ENCODE measurements at regions not wholly inside any gene's neighbourhood (a gene's known extent, or its start where the extent isn't known, plus 50 kb on each side); places are given as distances from the start of the nearest gene placed in this dataset.

DNA sequence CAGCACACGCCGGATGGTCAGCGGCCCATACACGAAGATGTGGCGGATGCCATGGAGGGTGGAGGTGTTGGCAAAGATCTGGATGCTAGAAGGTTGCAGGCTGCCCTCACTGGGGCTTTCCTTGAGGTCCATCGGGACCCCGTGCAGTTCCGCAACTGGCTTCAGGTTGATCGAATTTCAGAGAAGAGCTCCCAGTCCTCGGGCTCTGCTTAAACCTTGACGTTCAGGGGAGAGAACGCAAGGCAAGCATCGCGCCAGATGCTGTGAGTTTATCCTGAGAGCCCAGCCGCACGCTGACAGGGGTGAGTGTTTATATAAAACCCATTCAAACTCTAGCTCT is 98.7 kb upstream of the CCL2 start:
- no peak for DNase-seq

DNA sequence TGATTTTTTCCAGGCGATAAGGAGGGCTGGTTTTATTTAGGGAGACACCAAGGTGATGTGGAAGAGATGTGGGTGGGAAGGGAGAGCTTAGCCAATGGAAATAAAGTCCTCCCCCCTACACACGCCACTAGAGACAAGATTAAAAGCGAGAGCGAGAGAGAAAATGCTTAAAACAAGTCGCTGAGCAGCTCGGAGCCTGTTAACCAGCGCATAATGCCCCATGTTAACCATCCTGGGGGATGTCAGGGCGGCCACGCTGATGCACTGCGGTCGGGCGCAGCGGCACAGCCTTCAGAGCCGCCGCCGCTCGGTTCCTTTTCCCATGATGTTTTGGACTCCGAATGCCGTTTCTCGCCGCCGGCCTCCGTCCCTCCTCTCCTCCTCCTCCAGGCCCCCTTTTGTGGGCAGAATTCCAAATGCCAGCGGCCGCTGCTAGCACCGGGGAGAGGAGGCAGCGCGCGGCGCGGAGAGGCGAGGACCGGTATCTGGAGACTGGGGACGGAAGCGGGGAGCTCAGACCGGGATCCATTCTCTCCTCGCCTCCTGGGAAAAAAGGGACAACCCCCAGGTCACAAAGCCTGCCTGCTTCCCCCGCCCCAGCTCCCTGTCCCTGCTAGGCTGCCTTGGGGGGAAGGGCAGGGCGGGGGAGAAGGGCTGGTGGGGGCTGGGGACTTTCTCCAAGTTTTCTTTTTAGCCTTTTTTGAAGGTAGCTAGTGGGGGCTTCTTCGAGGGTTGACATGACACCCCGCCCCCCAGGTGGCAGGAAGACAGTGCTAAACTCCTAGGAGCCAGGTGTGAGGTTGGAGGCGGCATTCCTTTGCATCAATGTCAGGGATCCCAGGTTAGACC is 98.1 kb upstream of the CCL2 start:
- no peak for DNase-seq

DNA sequence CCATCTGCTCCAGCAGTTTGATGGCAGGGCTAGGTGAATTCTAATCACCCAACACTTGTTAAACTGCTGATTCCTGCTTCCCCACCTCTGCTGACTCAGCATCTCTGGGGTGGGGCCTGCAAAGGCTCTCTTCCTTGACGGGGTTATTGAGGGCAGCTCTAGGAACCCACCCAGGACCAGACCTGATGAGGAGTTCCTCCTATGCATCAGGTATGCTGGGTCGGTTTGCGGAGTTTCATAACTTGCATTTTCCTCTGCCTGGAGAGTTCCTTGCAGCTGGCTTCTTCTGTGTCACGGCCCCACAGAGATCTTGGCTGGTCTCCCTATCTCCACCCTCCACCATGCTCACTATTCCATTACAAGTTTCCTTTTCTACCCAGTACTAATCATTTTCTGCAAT is 93.4 kb upstream of the CCL2 start:
- DNase-seq: no peak

DNA sequence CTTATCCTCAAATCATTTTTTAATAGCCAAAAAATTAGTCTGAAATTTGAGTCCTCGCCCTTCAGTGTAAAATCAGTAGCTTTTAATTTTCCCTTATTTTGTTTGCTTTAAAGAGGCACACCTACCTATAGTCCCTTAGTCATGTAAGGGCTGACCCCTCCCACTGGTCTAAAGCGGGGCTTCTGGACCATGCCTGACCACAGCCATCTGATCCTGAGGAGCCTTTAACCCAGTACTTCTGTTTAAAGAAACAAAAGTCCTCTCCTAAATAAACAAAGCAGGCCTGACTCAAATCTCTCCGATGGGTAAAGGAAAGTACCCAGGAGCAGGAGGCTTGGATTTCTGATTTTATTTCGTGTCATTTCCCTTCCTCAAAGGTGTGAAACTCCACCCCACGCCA is 92.0 kb upstream of the CCL2 start:
- DNase-seq: no peak

DNA sequence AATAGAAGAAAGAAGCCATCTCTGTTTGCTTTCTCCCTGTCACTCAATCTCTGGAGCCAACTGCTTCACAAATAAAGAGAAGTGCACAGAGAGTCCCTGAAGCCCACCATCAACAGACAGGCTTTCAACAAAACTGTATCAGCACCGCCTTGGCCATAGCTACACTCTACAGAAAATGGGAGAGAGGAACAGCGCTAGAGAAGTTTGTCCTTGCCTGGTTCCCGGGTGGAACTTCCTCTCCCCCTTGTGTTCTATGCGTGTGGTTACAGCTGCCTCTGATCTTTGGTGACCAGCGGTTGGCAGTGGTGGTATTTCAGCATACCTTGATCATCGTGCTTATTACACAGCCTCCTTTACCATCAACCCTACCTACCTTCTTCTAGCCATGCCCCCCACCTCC is 91.4 kb upstream of the CCL2 start:
- DNase-seq: no peak

DNA sequence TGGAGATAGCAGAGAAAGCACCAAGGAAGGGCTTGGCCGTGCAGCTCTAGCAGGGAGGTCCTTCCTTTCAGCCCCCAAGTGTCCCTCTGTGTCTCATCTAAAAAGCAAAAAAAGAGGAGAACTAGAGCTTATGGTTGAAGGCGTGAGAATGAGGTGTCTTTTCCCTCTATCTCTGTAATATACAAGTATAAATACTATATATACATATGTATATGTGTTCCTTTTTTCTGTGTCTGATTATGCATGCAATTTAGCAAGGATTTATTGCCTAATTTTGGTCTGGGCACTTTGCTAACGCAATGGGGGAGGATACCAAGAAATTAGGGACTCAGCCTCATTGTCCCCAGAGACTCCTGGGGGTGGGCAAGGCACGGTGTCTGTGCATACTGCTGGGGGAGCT is 90.2 kb upstream of the CCL2 start:
- no peak for DNase-seq

DNA sequence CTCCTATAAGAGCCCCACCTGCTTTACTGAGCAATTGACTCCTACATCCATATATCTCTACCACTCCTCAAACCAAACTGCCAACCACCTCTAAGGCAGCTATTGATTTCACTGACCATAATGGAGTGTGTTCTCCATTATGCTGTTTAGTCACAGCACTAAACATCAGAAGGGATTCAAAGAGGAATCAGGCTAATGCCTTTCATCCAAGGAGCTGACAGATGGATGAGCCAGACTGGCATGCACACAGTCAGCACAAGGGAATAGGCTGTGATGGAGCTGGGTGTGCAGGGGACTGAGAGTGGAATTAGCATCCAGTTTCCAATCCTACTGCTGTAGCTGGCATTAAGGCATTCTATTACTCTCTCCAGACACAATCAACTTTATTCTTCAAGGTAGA is 88.7 kb upstream of the CCL2 start:
- DNase-seq: no peak

DNA sequence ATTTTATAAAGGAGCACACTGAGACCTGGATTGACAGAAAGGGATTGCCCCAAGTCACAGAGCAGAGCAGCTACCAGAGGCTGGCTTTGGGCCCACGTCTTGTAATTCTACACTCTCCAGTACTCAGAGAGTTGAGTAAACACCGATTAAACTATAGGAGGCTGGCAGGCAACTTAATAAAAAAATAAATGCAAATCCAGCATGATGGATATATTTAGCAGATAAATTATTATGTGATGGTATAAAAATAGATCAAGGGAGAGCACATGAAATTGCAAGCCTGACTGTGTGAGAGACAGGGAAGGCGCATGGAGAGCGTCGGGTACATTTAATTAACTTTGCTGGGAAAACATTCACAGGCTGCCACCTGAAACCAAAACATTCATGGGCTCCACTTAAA is 87.7 kb upstream of the CCL2 start:
- no peak for DNase-seq

DNA sequence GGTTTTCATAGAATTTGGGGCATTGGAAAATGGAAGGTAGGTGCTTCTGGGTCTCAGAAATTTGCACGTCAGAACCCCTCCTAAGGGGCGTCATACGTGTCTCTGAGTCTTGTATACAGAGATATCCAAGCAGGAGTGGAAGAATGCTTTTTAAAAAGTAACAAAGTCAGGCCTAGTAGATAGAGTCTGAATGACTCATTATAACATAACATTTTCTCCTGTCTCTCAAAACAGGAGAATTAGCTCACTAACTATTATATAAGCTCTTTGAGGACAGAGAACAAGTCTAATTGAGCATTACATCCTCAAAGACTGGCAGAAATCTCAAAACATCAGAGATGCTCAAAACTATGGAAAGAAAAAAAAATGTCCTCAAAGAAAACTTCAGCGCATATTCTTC is 86.1 kb upstream of the CCL2 start:
- DNase-seq: no peak

DNA sequence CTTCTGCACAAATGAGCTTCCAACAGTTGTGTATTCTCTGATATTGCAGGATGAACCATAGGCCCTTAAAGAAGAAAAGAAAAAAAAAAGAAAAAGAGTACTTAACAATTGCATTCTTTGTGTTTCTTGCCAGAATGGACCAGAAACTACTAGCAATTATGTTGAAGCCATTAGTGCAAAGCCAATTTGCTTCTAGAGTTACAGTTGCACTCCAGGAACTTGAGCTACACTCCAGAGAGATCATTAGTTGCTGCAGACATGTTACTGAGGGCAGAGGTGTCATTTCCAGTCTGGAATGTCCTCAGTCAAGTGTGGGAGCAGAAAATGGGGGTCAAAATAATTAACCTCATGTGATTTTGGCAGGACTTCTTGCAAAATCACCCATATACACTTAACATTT is 85.6 kb upstream of the CCL2 start:
- no peak for DNase-seq

DNA sequence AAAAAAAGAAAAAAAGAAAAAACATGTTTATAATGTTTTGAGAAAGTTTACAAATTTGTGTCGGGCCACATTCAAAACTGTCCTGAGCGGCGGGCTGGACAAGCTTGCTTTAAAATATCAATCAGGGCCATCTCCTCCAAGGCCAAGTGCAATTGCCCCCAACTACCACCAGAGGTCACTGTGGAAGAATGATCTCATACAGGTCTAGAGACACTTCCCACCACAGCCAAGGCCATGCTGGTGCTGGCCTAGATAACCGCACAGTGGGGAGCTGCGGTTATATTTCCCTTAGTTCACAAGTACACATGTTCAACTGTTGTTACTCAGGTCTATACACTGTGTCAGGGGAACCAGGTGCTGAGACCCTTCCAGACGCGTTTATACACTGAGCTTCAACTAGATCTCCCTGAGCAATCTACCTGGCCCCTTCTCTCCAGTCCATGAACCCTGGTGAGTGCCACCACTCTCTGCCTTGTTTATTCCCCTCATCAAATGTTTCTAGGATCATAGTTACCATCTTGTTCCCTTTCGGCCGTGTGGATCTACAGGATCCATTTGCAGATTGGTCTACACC is 83.8 kb upstream of the CCL2 start:
- DNase-seq: peak; percentile 42

DNA sequence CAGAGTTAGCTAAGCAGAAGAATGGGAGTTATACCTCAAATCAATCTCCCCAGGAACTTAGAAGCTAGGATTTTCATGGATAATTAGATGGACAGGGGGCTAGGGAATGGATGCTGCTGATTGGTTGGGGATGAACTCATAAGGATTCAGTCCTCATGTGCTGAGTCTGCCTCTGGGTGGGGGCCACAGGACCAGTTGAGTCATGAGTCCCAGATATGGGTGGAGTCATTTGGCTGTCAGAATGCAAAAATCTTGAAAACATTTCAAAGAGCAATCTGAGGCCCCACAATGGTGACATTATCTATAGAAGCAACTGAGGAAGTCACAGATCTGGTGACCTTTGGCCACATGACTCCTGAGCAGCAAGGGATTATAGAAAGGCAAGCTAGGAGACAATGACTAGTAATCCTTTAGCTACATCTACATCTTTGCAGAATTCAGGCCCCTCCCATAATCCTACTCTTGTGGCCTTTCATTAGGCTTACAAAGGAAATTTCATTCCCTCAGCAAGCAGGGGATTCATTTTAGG is 82.6 kb upstream of the CCL2 start:
- no peak for DNase-seq

DNA sequence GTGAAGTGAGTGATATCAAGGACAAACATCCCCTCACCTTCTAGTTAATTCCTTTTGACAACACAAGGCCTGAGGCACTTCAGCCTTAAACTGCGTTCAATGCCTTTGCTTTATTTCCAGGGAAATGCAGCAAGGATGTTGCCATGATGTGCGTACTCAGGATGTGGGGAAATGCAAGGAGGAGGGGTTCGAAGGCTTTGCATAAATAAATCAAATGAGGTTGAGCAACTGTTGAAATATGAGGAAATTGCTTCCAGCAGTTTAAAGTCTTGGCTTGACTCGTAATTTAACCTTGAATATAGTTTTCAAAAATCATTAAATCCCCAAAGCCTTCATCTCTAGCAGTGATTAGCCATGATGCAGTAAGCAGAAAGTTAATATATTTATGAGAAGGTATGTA is 81.8 kb upstream of the CCL2 start:
- no peak for DNase-seq

DNA sequence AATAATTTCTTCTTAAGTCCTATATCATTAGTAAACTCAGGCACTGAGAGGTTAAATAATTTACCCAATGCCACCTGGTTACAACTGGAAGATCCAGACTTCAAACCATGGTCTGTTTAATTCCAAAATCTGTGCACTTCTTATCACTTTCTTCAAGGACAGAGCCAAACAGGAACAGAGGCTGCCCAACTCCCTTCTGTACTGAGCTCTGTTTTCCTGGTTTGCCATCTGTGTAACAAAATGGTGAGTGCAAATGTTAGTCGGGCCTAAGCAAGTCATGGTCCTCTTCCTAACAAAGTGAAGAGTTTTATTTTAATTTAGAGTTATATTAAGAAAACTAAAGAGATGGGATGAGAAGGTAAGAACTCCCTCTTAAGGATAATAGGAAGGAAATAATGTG is 80.6 kb upstream of the CCL2 start:
- no peak for DNase-seq

DNA sequence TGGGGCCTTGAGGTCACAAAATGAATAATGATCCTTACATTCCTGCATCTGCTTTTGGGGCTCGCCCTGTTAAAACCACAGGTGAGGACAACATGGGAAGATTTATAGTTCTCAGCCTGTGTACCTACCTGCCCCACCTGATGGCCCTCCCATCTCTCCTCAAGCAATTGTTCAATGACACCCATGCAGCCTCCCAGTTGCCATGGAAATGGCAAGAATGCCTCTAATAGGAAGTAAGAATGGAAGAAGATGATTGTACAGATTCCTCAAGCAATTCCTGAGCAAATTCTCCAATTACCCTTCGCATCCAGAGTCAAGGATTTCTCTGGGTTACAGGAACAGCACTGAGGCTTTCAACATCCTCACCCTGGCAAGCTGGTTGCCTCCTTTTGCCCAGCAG is 78.6 kb upstream of the CCL2 start:
- DNase-seq: no peak

DNA sequence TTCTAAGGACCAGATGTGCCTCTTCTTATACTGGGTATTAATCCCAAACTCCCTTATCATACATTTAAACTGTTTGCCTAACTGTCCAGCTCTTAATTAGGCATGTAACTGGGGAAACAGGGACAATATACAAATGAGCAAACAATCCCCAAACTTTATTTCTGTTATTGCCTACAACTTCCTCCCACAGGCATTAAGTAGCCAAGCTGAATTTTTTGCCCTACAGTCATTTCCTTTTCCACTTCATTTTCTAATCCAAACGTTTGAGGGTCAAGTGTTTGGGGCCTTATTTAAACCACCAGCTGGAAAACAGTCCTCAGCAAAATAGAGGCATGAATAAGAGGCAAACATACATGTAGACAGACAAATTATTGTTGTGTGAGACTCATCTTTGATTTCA is 77.4 kb upstream of the CCL2 start:
- DNase-seq: no peak

DNA sequence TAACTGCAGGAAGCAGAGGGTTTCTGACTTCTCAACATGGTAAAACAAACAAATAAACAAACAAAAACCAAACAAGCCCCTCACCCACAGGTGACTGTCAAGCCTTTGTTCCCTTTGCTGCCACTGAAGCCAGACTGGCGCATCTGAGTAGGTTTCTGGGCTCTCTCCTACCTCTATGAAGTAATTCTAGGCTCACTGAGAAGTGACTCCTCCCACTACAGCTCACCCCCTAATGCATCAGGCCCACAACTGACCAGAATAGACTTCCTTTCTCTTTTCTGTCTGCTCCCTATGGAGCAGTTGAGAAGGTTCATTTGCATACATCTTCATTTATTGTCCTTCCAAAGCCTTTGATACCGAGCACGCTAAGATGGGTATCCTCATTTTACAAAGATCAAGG is 77.0 kb upstream of the CCL2 start:
- DNase-seq: no peak

DNA sequence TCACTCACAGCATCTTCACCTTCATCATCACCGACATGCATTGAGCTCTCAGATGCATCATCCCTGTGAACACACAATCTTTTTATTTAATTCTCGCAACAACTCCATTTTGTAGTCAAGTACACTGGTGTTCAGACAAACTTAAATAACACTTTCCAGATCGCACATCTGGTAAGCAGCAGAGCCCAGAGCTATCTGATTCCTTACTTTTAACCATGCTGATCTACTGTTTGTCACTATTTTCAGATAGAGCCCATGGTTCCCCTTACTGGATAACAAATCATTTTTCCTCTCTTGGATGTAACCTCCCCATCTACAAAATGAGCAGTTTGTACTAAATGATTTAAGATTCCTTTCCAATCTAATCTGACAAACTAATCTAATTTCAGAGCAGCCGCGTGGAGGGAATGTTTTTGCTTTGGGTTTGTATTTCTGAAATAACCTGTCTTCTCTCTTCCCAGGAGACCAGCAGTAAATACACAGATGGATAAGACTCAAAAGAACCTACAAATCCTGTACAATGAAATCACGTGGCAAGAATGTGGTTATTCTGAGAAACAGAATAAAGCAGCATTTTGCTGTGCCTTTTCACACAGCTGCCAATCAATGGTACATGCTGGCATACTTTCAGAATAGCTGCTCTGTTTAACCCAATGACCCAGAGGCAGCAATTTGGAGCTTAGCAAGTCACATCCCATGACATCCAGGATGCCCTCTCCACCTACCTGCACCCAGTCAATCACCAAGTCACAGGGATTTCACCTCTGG is 72.9 kb upstream of the CCL2 start:
- no peak for DNase-seq

DNA sequence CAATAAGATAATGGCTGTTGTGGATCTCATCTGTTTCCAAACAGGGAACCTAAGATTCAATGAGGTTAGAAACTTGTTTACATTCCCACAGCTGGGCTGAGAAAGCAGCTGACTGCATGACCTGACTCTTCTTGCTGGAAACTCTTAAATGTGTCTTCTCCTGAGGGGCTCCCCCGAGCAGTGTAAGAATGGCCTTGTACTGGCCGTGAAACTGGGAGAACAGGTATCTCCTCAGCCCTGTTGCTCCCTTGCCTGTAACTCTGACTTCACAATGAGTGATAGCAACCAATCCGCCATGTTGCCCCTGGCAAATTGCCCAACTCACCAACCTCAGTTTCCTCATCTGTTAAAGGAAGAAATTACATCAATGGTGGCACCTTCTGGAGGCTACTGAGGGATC is 59.1 kb upstream of the CCL2 start:
- DNase-seq: no peak

DNA sequence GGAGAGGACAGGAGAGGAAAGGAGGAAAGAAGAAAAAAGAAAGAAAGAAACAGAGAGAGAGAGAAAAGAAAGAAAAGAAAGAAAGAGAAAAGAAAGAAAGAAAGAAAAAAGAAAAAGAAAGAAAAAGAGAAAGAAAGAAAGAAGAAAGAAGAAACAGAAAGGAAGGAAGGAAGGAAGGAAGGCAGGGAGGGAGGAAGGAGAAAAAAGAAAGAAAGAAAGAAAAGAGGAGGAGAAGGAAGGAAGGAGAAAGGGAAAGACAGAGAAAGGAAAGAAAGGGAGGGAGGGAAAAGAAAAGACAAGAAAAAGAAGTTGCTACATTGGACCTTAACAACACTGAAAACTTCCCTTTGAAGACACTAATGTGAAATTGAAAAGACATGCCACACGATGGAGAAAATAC is 56.6 kb upstream of the CCL2 start:
- DNase-seq: no peak

DNA sequence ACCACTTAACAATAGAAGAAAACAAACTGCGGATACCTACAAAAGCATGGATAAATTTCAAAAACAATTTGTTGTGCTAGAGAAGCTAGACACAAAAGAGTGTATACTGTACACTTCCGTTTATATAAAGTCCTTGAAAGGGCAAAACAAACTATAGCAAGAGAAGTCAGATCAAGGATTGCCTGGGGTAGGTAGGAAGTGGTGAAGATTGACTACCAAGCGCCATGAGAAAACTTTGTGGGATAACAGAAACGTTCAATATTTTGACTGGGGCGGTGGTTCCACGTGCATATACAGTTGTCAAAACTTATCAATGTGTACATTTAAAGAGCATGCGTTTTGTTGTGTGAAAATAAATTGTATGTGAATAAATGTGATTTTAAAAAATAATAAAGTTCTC is 55.6 kb upstream of the CCL2 start:
- DNase-seq: no peak

DNA sequence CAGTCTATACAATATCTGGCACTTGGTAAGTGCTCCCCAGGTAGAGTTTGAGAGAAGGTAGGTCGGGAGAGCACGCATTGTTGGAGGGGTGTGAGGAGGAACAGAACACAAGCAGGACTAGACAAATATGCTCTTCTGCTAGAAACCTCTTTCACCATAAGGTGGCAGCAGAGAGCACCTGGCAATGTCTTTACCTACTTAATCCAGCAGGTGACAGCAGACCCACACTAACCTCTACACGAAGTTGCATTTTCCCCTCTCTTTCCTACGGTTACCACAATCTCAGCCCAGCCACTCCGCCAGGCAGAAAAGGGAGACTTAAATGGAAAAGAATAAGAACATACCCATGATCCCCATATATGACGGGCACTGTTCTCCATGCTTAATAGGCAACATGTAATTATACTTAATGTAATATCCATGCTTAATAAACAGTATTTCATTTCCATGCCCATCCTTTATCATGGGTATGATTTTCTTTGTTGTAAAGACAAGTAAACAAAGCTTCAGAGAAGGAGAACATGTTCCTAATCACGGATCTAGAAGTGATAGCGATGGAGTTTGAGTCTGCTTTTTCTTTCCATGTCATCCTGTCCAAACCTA is 55.1 kb upstream of the CCL2 start:
- DNase-seq: peak; percentile 60

DNA sequence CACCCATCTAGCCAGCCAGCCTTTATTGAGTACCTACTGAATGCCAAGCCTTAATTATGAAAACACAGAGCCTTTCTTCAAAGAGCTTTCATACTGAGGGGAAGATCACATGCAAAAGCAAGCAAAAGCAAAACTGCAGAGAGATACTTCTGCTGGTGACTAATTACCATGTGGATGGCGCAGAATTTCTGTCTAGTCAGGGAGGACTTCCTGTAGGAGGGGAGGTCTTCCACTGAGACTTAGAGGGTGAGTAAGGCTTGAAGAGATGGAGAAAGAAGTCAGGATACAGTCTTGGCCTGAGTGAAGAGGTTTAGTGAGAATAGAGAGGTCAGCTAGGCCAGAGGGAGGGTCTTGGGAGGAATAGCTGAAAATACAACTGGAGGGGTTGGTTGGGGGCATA is 53.9 kb upstream of the CCL2 start:
- no peak for DNase-seq

DNA sequence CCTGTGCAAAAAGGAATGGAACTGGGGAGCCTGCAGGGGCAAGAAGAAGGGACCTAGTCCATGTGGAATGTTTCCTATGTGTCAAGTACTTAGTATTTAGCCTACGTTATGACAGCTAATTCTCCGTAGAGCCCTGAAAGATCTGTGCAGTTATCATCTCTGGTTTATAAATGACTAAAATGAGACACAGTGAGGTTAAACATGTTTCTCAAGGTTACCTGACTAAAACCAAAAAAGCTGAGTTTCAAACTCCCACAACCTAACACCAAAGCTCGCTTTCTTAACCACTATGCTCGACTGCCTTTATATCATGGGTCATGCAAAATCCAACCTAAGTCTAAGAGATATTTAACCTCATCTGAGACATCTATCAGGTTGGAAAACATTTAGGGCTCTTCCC is 53.3 kb upstream of the CCL2 start:
- DNase-seq: no peak
